IMR-90 (cell line): ENCODE measurements at regions not wholly inside any gene's neighbourhood (a gene's known extent, or its start where the extent isn't known, plus 50 kb on each side); places are given as distances from the start of the nearest gene placed in this dataset.
"Not testable (repeated sequence)": the region's sequence is repeated elsewhere in the genome, so short reads cannot be mapped to it uniquely, and the experiment has no call there.

Experiments used
- ATAC-seq: fragments of 200-7000 bp; cut with Tn5 transposase; 2 replicates; pipeline ENCODE4 v1.9.1; 2020; ENCODE audit warnings: low read depth, mild to moderate bottlenecking, moderate library complexity
- BruUV-seq: library from RNA; stranded (reverse); fragments of 400-500 nt; replicated peaks from 2 replicates; lab custom pipeline; 2021; lab: Mats Ljungman, UMichigan
- CTCF ChIA-PET: fragments of 300-600 bp; formaldehyde crosslinking; extraction: SDS; loops from one replicate; lab custom pipeline; 2021; ENCODE audit warnings: antibody characterized with exemption; lab: Yijun Ruan, JAX
- POLR2A ChIA-PET: fragments of 300-600 bp; sonication (Branson Sonifier 250); formaldehyde crosslinking; loops from one replicate; lab custom pipeline; 2022; ENCODE audit warnings: antibody characterized with exemption; ENCODE audit not compliant: unreplicated experiment; lab: Charles Lee
- DNase-seq: peaks from one replicate; pipeline ENCODE4 v3.0.0; 2013
- H2AFZ ChIP-seq: replicated peaks from 2 replicates; pipeline ENCODE3; 2013; ENCODE audit warnings: low read length, mild to moderate bottlenecking; ENCODE audit not compliant: poor library complexity
- H2AK5ac ChIP-seq: 2 replicates; pipeline ENCODE4 v1.6.1; 2013; ENCODE audit warnings: low read depth, low read length, inconsistent platforms
- H2AK9ac ChIP-seq: replicated peaks from 2 replicates; pipeline ENCODE3; 2013; ENCODE audit warnings: mild to moderate bottlenecking, low read depth, low read length, moderate library complexity; ENCODE audit not compliant: poor library complexity
- H2BK120ac ChIP-seq: 2 replicates; pipeline ENCODE4 v1.6.1; 2013; ENCODE audit warnings: low read depth, low read length, inconsistent platforms
- H2BK15ac ChIP-seq: 3 replicates; pipeline ENCODE4 v1.6.1; 2013; ENCODE audit warnings: low read depth, low read length, inconsistent platforms
- H2BK20ac ChIP-seq: 2 replicates; pipeline ENCODE4 v1.6.1; 2013; ENCODE audit warnings: low read depth, mild to moderate bottlenecking, inconsistent platforms, low read length, moderate library complexity
- H2BK5ac ChIP-seq: 2 replicates; pipeline ENCODE4 v1.6.1; 2013; ENCODE audit warnings: mild to moderate bottlenecking, low read depth, low read length, inconsistent platforms; ENCODE audit not compliant: poor library complexity, severe bottlenecking
- H3K14ac ChIP-seq: replicated peaks from 2 replicates; pipeline ENCODE4 v1.6.1; 2013; ENCODE audit warnings: low read depth, low read length, inconsistent platforms
- H3K18ac ChIP-seq: 2 replicates; pipeline ENCODE4 v1.6.1; 2013; ENCODE audit warnings: low read depth, low read length, control low read depth
- H3K23ac ChIP-seq: 2 replicates; pipeline ENCODE4 v1.6.1; 2013; ENCODE audit warnings: low read depth, low read length, inconsistent platforms
- H3K27ac ChIP-seq: 2 replicates; pipeline ENCODE4 v1.5.1; 2013; ENCODE audit warnings: mild to moderate bottlenecking, control low read depth, low read length; ENCODE audit not compliant: insufficient read depth
- H3K27me3 ChIP-seq: 2 replicates; pipeline ENCODE4 v1.6.1; 2013; ENCODE audit warnings: low read length; ENCODE audit not compliant: control insufficient read depth, insufficient read depth
- H3K36me3 ChIP-seq: 2 replicates; pipeline ENCODE4 v1.6.1; 2013; ENCODE audit warnings: low read length, mixed read lengths; ENCODE audit not compliant: control insufficient read depth, insufficient read depth
- H3K4ac ChIP-seq: 2 replicates; pipeline ENCODE4 v1.6.1; 2013; ENCODE audit warnings: low read depth, low read length, inconsistent platforms
- H3K4me1 ChIP-seq: 2 replicates; pipeline ENCODE4 v1.6.1; 2013; ENCODE audit warnings: low read length, mixed read lengths; ENCODE audit not compliant: control insufficient read depth, insufficient read depth
- H3K4me2 ChIP-seq: 2 replicates; pipeline ENCODE4 v1.6.1; 2013; ENCODE audit warnings: low read depth, mild to moderate bottlenecking, control low read depth, low read length, moderate library complexity
- H3K4me3 ChIP-seq: 2 replicates; pipeline ENCODE4 v1.5.1; 2013; ENCODE audit warnings: low read depth, mild to moderate bottlenecking, control low read depth, low read length, moderate library complexity; ENCODE audit not compliant: insufficient read depth
- H3K56ac ChIP-seq: 2 replicates; pipeline ENCODE4 v1.6.1; 2013; ENCODE audit warnings: low read length, inconsistent platforms; ENCODE audit not compliant: insufficient read depth; ENCODE audit errors: extremely low read depth
- H3K79me1 ChIP-seq, 2 experiments: 2 replicates each; pipeline ENCODE4 v1.6.1; 2013; ENCODE audit warnings: low read length in 2 of 2, inconsistent platforms in 1 of 2, low read depth in 1 of 2
- H3K9ac ChIP-seq: 2 replicates; pipeline ENCODE4 v1.6.1; 2013; ENCODE audit warnings: low read depth, low read length, control low read depth
- H3K9me1 ChIP-seq: 2 replicates; pipeline ENCODE4 v1.6.1; 2013; ENCODE audit warnings: low read length, inconsistent platforms; ENCODE audit not compliant: insufficient read depth
- H3K9me3 ChIP-seq: 2 replicates; pipeline ENCODE4 v1.6.1; 2013; ENCODE audit warnings: low read length; ENCODE audit not compliant: control insufficient read depth, insufficient read depth
- H4K20me1 ChIP-seq: 2 replicates; pipeline ENCODE4 v1.6.1; 2013; ENCODE audit warnings: low read length, inconsistent platforms; ENCODE audit not compliant: insufficient read depth
- H4K5ac ChIP-seq: 2 replicates; pipeline ENCODE4 v1.6.1; 2013; ENCODE audit warnings: mild to moderate bottlenecking, low read depth, low read length, control low read depth
- H4K8ac ChIP-seq, 2 experiments: 2 replicates each; pipeline ENCODE4 v1.6.1; 2013; ENCODE audit warnings: low read depth in 2 of 2, low read length in 2 of 2, control low read depth in 1 of 2, inconsistent platforms in 1 of 2
- H4K91ac ChIP-seq: 2 replicates; pipeline ENCODE4 v1.6.1; 2013; ENCODE audit warnings: low read depth, low read length, inconsistent platforms; ENCODE audit not compliant: insufficient read depth
- WGBS, 2 experiments: methylation state at CpG; one replicate each; pipeline versions ENCODE4 v1.1.5 to v1.1.7; 2013; ENCODE audit warnings: missing lambda C conversion rate in 2 of 2; ENCODE audit not compliant: insufficient read length in 1 of 2; ENCODE audit errors: extremely low coverage in 2 of 2; 5-methylcytosine and 5-hydroxymethylcytosine counted together
- dilution Hi-C: fragments of 300-500 bp; cut with HindIII; formaldehyde crosslinking; loops from one replicate; pipeline ENCODE4 v1.14.3; 2018; ENCODE audit warnings: low sequenced_read_pairs; ENCODE audit not compliant: unreplicated experiment
- in situ Hi-C: fragments of 300-500 bp; cut with MboI; formaldehyde crosslinking; loops from 3 replicates; pipeline ENCODE4 v1.14.3; 2019; ENCODE audit warnings: low sequenced_read_pairs, inconsistent platforms, mixed read lengths
- intact Hi-C: fragments of 100-400 bp; cut with micrococcal nuclease; formaldehyde crosslinking; loops from 2 replicates; pipeline ENCODE4 v1.10.0; 2022

GRCh38 chr13:18194104-18194503 is 987.5 kb downstream of the TUBA3C start:
- H4K8ac ChIP-seq, H3K36me3 ChIP-seq, ATAC-seq, H4K20me1 ChIP-seq, H3K79me1 ChIP-seq, H3K9me1 ChIP-seq, H4K91ac ChIP-seq, H2BK20ac ChIP-seq, BruUV-seq, H3K23ac ChIP-seq, H4K5ac ChIP-seq, H2BK120ac ChIP-seq, DNase-seq, H3K56ac ChIP-seq, H3K27ac ChIP-seq, dilution Hi-C loops, H3K9ac ChIP-seq, H3K14ac ChIP-seq, H3K9me3 ChIP-seq, in situ Hi-C loops, POLR2A ChIA-PET, H3K4me1 ChIP-seq, H2AK5ac ChIP-seq, H3K18ac ChIP-seq, H3K4me2 ChIP-seq, H2AFZ ChIP-seq, H2BK15ac ChIP-seq, H3K4ac ChIP-seq, H2BK5ac ChIP-seq, H3K4me3 ChIP-seq, H2AK9ac ChIP-seq, H3K27me3 ChIP-seq, intact Hi-C loops, CTCF ChIA-PET: not testable (repeated sequence)
- no CpG with 5 or more reads among the region's 27 CpGs for WGBS, 2 experiments
